ENCODE measurements at regions not wholly inside any gene's neighbourhood (a gene's known extent, or its start where the extent isn't known, plus 50 kb on each side); places are given as distances from the start of the nearest gene placed in this dataset.
"Not testable (repeated sequence)": the region's sequence is repeated elsewhere in the genome, so short reads cannot be mapped to it uniquely, and the experiment has no call there.

GRCh38 chr16:5222761-5223160 lies 125.2 kb upstream of the EEF2KMT start:
- no peaks in the 10 kb centered on the region for H3K9me3 ChIP-seq (ENCODE audit: control insufficient read depth, insufficient read depth, low read length)
- H3K4me1 ChIP-seq (ENCODE audit: insufficient read depth, low read length): 0 out of 2 replicates have a peak, but pooled peaks cover 4% of the 10 kb centered on the region
- H3K9ac ChIP-seq (ENCODE audit: low read depth, low read length): no peak overlapping the region
- H3K36me3 ChIP-seq (ENCODE audit: insufficient read depth, low read length): no peaks in the 10 kb centered on the region

DNA sequence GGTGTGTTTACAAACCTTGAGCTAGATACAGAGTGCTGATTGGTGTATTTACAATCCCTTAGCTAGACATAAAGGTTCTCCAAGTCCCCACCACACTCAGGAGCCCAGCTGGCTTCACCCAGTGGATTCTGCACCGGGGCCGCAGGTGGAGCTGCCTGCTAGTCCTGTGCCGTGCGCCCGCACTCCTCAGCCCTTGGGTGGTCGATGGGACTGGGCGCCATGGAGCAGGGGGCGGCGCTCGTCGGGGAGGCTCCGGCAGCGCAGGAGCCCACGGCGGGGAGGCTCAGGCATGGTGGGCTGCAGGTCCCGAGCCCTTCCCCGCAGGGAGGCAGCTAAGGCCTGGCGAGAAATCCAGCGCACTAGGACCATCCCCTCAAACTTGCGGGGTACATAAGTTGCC lies 124.2 kb upstream of the EEF2KMT start:
- H3K9me3 ChIP-seq (ENCODE audit: control insufficient read depth, insufficient read depth, low read length); H3K4me1 ChIP-seq (ENCODE audit: insufficient read depth, low read length); H3K9ac ChIP-seq (ENCODE audit: low read depth, low read length); H3K36me3 ChIP-seq (ENCODE audit: insufficient read depth, low read length): not testable (repeated sequence)

DNA sequence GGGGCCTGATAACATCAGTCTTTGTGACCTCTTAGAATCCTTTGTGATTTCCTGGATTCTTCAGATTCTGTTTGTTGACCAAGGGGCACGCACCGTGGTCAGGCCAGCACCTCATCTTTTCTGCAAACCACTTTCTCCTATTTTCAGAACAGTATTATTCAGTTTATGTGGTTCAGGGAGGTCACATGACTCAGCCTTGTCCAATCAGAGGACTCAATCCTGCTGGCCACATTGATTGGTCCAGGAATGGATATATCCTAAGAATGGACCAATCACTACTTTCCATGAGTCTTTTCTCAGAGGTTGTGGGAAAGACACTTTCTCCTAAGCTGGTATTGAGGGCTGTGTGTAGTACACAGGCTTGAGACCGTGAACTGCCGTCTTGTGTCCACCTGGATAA lies 123.1 kb upstream of the EEF2KMT start:
- Histone ChIP-seq H3K36me3 (ENCODE audit: insufficient read depth, low read length) (no peaks in the 10 kb centered on the region), H3K4me1 (ENCODE audit: insufficient read depth, low read length) (no peaks in the 10 kb centered on the region), H3K9me3 (ENCODE audit: control insufficient read depth, insufficient read depth, low read length) (no peaks in the 10 kb centered on the region), H3K9ac (ENCODE audit: low read depth, low read length) (no peak overlapping the region)

GRCh38 chr16:5216441-5217080 lies 119.0 kb upstream of the EEF2KMT start:
- Histone ChIP-seq H3K36me3 (ENCODE audit: insufficient read depth, low read length) (no peaks in the 10 kb centered on the region), H3K9ac (ENCODE audit: low read depth, low read length) (no peak overlapping the region), H3K4me1 (ENCODE audit: insufficient read depth, low read length) (peaks cover 14% of the 10 kb centered on the region; the same call in 1 of the 2 replicates), H3K9me3 (ENCODE audit: control insufficient read depth, insufficient read depth, low read length) (no peaks in the 10 kb centered on the region; the same call in 1 of the 2 replicates)

GRCh38 chr16:5215901-5216300 lies 118.3 kb upstream of the EEF2KMT start:
- Histone ChIP-seq H3K9ac (ENCODE audit: low read depth, low read length) (no peak overlapping the region), H3K36me3 (ENCODE audit: insufficient read depth, low read length) (no peaks in the 10 kb centered on the region), H3K9me3 (ENCODE audit: control insufficient read depth, insufficient read depth, low read length) (no peaks in the 10 kb centered on the region; the same call in 1 of the 2 replicates), H3K4me1 (ENCODE audit: insufficient read depth, low read length) (peaks cover 14% of the 10 kb centered on the region; the same call in 1 of the 2 replicates)

DNA sequence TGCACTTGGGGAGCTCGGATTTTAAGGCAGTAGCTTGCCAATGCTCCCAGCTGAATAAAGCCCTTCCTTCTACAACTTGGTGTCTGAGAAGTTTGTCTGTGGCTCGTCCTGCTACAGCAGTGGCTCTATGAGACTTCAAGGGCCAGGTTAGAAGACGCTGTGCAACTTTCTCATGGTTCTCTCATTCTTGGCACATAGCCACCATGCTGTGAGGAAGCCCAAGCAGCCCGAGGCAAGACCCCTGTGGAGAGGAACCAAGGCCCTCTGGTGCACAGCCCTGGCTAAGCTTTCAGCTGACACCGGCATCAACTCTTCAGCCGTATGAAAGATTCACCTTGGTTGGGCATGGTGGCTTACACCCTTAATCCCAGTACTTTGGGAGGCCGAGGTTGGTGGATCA lies 116.9 kb upstream of the EEF2KMT start:
- H3K36me3 ChIP-seq (ENCODE audit: insufficient read depth, low read length): no peaks in the 10 kb centered on the region
- H3K9ac ChIP-seq (ENCODE audit: low read depth, low read length): no peak overlapping the region
- peaks cover 14% of the 10 kb centered on the region; the same call in 1 of the 2 replicates for H3K4me1 ChIP-seq (ENCODE audit: insufficient read depth, low read length)
- no peaks in the 10 kb centered on the region; the same call in 1 of the 2 replicates for H3K9me3 ChIP-seq (ENCODE audit: control insufficient read depth, insufficient read depth, low read length)

- peaks cover 14% of the 10 kb centered on the region; the same call in 1 of the 2 replicates for H3K4me1 ChIP-seq (ENCODE audit: insufficient read depth, low read length)
- H3K36me3 ChIP-seq (ENCODE audit: insufficient read depth, low read length); H3K9ac ChIP-seq (ENCODE audit: low read depth, low read length); H3K9me3 ChIP-seq (ENCODE audit: control insufficient read depth, insufficient read depth, low read length): not testable (repeated sequence)
These were observed 114.9 kb upstream of the EEF2KMT start for GRCh38 chr16:5212501-5212900.

- not testable (repeated sequence) for H3K4me1 ChIP-seq (ENCODE audit: insufficient read depth, low read length); H3K9me3 ChIP-seq (ENCODE audit: control insufficient read depth, insufficient read depth, low read length); H3K36me3 ChIP-seq (ENCODE audit: insufficient read depth, low read length); H3K9ac ChIP-seq (ENCODE audit: low read depth, low read length)
These were observed 110.4 kb upstream of the EEF2KMT start for GRCh38 chr16:5207862-5208498.

DNA sequence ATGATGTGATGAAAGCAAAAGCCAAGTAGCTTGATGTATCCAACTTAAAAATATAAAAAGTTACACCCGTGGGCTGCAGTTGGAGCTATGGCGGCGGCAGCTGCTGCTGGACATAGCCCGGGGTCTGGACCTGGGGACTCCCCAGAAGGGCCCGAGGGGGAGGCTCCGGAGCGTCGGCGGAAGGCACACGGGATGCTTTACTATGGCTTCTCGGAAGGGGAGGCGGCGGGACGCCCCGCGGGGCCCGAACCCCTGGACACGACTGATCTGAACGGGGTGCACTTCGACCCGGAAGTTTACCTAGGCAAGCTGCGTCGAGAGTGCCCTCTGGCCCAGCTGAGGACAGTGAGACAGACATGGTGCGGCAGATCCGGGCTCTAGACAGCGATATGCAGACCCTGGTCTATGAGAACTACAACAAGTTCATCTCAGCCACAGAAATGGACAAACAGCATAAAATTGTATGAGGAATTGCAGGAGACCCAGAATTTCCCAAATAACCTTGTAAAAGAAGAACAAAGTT lies 109.5 kb upstream of the EEF2KMT start:
- no peaks in the 10 kb centered on the region for H3K4me1 ChIP-seq (ENCODE audit: insufficient read depth, low read length)

GRCh38 chr16:5206331-5206990 lies 108.9 kb upstream of the EEF2KMT start:
- no peaks in the 10 kb centered on the region for H3K36me3 ChIP-seq (ENCODE audit: insufficient read depth, low read length)
- H3K9me3 ChIP-seq (ENCODE audit: control insufficient read depth, insufficient read depth, low read length): no peaks in the 10 kb centered on the region
- H3K4me1 ChIP-seq (ENCODE audit: insufficient read depth, low read length): no peaks in the 10 kb centered on the region
- H3K9ac ChIP-seq (ENCODE audit: low read depth, low read length): no peak overlapping the region

More for the DNA sequence above, 109.5 kb upstream of the EEF2KMT start:
- Histone ChIP-seq H3K36me3 (ENCODE audit: insufficient read depth, low read length) (no peaks in the 10 kb centered on the region), H3K9me3 (ENCODE audit: control insufficient read depth, insufficient read depth, low read length) (no peaks in the 10 kb centered on the region), H3K9ac (ENCODE audit: low read depth, low read length) (no peak overlapping the region)

DNA sequence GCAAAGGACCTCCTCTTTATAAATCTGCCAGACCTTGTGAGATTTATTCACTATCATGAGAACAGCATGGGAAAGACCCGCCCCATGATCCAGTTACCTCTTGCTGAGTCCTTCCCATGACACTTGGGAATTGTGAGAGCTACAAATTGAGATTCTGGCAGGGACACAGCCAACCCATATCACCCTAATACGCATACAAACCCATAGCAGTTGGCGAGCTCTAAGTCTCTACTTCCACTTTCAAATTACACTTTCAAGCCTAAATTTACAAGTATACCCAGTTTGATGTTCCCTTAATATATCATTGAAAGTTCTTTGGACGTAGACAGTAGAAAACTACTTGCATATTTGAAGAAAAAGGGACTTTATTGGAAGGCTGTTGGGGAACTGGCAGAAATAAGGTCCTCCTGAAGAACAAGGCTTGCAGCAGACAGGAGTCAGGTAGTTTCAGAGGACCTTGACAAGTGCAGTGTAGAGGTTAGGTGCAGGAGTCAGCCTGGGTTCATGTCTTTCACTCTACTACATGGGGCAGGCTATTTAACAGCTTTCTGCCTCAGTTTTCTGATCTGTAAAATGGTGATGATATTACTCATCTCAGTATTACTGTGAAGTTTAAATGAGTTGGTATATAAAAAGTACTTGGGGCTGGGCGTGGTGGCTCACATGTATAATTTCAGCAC lies 107.9 kb upstream of the EEF2KMT start:
- Histone ChIP-seq H3K9ac (ENCODE audit: low read depth, low read length) (no peak overlapping the region), H3K4me1 (ENCODE audit: insufficient read depth, low read length) (no peaks in the 10 kb centered on the region), H3K36me3 (ENCODE audit: insufficient read depth, low read length) (no peaks in the 10 kb centered on the region), H3K9me3 (ENCODE audit: control insufficient read depth, insufficient read depth, low read length) (no peaks in the 10 kb centered on the region)

DNA sequence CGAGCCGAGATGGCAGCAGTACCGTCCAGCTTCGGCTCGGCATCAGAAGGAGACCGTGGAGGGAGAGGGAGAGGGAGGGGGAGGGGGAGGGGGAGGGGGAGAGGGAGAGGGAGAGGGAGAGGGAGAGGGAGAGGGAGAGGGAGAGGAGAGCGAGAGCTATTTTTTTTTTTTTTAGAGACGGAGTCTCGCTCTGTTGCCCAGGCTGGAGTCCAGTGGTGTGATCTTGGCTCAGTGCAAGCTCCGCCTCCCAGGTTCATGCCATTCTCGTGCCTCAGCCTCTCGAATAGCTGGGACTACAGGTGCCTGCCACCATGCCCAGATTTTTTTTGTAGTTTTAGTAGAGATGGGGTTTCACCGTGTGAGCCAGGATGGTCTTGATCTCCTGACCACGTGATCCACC lies 106.1 kb upstream of the EEF2KMT start:
- not testable (repeated sequence) for H3K36me3 ChIP-seq (ENCODE audit: insufficient read depth, low read length); H3K9me3 ChIP-seq (ENCODE audit: control insufficient read depth, insufficient read depth, low read length); H3K9ac ChIP-seq (ENCODE audit: low read depth, low read length); H3K4me1 ChIP-seq (ENCODE audit: insufficient read depth, low read length)

DNA sequence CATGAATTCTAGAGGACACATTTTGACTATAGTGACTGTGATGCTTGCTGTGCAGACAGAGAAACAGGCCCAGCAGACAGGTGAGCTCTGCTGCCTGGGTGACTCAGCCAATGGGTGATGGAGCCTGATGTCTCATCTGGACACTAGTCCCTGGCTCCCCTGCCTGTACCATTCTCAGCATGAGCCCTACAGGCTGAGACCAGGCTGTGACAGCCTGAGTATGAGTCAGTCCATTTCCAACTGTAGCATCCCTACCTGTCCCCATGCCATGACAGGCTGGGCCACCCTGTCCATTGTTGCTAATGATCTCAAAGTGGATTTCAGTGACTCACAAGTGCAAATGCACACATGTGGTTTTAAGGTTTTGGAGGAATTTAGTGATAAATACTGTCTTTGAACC lies 102.5 kb upstream of the EEF2KMT start:
- Histone ChIP-seq H3K9me3 (ENCODE audit: control insufficient read depth, insufficient read depth, low read length) (no peaks in the 10 kb centered on the region), H3K36me3 (ENCODE audit: insufficient read depth, low read length) (no peaks in the 10 kb centered on the region), H3K4me1 (ENCODE audit: insufficient read depth, low read length) (no peaks in the 10 kb centered on the region), H3K9ac (ENCODE audit: low read depth, low read length) (no peak overlapping the region)

- Histone ChIP-seq H3K9ac (ENCODE audit: low read depth, low read length) (no peak overlapping the region), H3K36me3 (ENCODE audit: insufficient read depth, low read length) (no peaks in the 10 kb centered on the region), H3K9me3 (ENCODE audit: control insufficient read depth, insufficient read depth, low read length) (no peaks in the 10 kb centered on the region), H3K4me1 (ENCODE audit: insufficient read depth, low read length) (no peaks in the 10 kb centered on the region)
These were observed 98.6 kb upstream of the EEF2KMT start for GRCh38 chr16:5196204-5196603.
